ENCODE measurements at regions not wholly inside any gene's neighbourhood (a gene's known extent, or its start where the extent isn't known, plus 50 kb on each side); places are given as distances from the start of the nearest gene placed in this dataset.

- TF ChIP-seq CTCF (conservative IDR thresholded peaks at IDR 0.05 in 1 of 2, IDR thresholded peaks at IDR 0.05 in 1 of 2; ENCODE audit: extremely low read depth in 1 of 2, insufficient read depth in 1 of 2, low read depth in 1 of 2, low read length in 2 of 2) (no peak), EZH2 (IDR thresholded peaks at IDR 0.05; ENCODE audit: borderline replicate concordance, low read length) (no peak)
These were observed 59.1 kb upstream of the HRH2 start for GRCh38 chr5:175598774-175599173.
